H9 (cell line): ENCODE measurements at regions not wholly inside any gene's neighbourhood (a gene's known extent, or its start where the extent isn't known, plus 50 kb on each side); places are given as distances from the start of the nearest gene placed in this dataset.

ENCODE experiments used
- DNase-seq: peaks from one replicate; pipeline ENCODE4 v3.0.0-alpha.2; 2017
- H2AFZ ChIP-seq: one replicate; pipeline ENCODE4 v1.6.1; 2013; ENCODE audit warnings: mild to moderate bottlenecking, low read length, control low read depth, moderate library complexity
- H2AK5ac ChIP-seq: 2 replicates; pipeline ENCODE4 v1.6.1; 2013; ENCODE audit warnings: low read length, control low read depth, mixed read lengths; ENCODE audit not compliant: insufficient read length
- H2BK120ac ChIP-seq: one replicate; pipeline ENCODE4 v1.6.1; 2013; ENCODE audit warnings: low read depth, mild to moderate bottlenecking, low read length, control low read depth, inconsistent platforms; ENCODE audit not compliant: poor library complexity, severe bottlenecking
- H2BK12ac ChIP-seq: 2 replicates; pipeline ENCODE4 v1.6.1; 2013; ENCODE audit warnings: low read length, control low read depth, mixed read lengths, low read depth; ENCODE audit not compliant: insufficient read length
- H2BK15ac ChIP-seq: 2 replicates; pipeline ENCODE4 v1.6.1; 2013; ENCODE audit warnings: low read depth, low read length, control low read depth
- H2BK20ac ChIP-seq: one replicate; pipeline ENCODE4 v1.6.1; 2013; ENCODE audit warnings: low read depth, mild to moderate bottlenecking, low read length, control low read depth, inconsistent platforms; ENCODE audit not compliant: poor library complexity, severe bottlenecking
- H2BK5ac ChIP-seq: 2 replicates; pipeline ENCODE4 v1.6.1; 2013; ENCODE audit warnings: low read length, control low read depth, mixed read lengths; ENCODE audit not compliant: insufficient read length
- H3K14ac ChIP-seq: 2 replicates; pipeline ENCODE4 v1.6.1; 2013; ENCODE audit warnings: low read length, control low read depth; ENCODE audit not compliant: insufficient read depth
- H3K18ac ChIP-seq: 2 replicates; pipeline ENCODE4 v1.6.1; 2013; ENCODE audit warnings: low read depth, mild to moderate bottlenecking, mixed read lengths, low read length, control low read depth; ENCODE audit not compliant: insufficient read length
- H3K23ac ChIP-seq: 2 replicates; pipeline ENCODE4 v1.6.1; 2013; ENCODE audit warnings: low read length, control low read depth, mixed read lengths, low read depth; ENCODE audit not compliant: insufficient read length
- H3K23me2 ChIP-seq: 2 replicates; pipeline ENCODE4 v1.6.1; 2013; ENCODE audit warnings: low read depth, mild to moderate bottlenecking, mixed read lengths, low read length, control low read depth; ENCODE audit not compliant: insufficient read length, poor library complexity, severe bottlenecking
- H3K27ac ChIP-seq: 2 replicates; pipeline ENCODE4 v1.5.1; 2013; ENCODE audit warnings: low read length, control low read depth, mixed read lengths, low read depth; ENCODE audit not compliant: insufficient read length
- H3K27me3 ChIP-seq: 2 replicates; pipeline ENCODE4 v1.6.1; 2013; ENCODE audit warnings: low read length, control low read depth, inconsistent platforms; ENCODE audit not compliant: insufficient read depth
- H3K4ac ChIP-seq: 2 replicates; pipeline ENCODE4 v1.6.1; 2013; ENCODE audit warnings: low read depth, mild to moderate bottlenecking, control low read depth, inconsistent platforms, low read length, moderate library complexity
- H3K4me1 ChIP-seq: 2 replicates; pipeline ENCODE4 v1.6.1; 2013; ENCODE audit warnings: low read length, control low read depth, inconsistent platforms; ENCODE audit not compliant: insufficient read depth
- H3K4me2 ChIP-seq: 2 replicates; pipeline ENCODE4 v1.6.1; 2013; ENCODE audit warnings: low read length, control low read depth, mixed read lengths; ENCODE audit not compliant: insufficient read length, insufficient read depth
- H3K56ac ChIP-seq: 2 replicates; pipeline ENCODE4 v1.6.1; 2013; ENCODE audit warnings: low read depth, mild to moderate bottlenecking, mixed read lengths, low read length, control low read depth; ENCODE audit not compliant: insufficient read length
- H3K79me1 ChIP-seq: 2 replicates; pipeline ENCODE4 v1.6.1; 2013; ENCODE audit warnings: low read depth, mild to moderate bottlenecking, moderate library complexity, low read length, control low read depth, inconsistent platforms; ENCODE audit not compliant: insufficient read depth, poor library complexity, severe bottlenecking
- H3K79me2 ChIP-seq: 2 replicates; pipeline ENCODE4 v1.6.1; 2013; ENCODE audit warnings: low read length, control low read depth, inconsistent platforms; ENCODE audit not compliant: insufficient read depth
- H3K9ac ChIP-seq: 2 replicates; pipeline ENCODE4 v1.6.1; 2013; ENCODE audit warnings: low read length, control low read depth, mixed read lengths; ENCODE audit not compliant: insufficient read length; ENCODE audit errors: extremely low read depth
- H3K9me3 ChIP-seq: one replicate; pipeline ENCODE4 v1.6.1; 2013; ENCODE audit warnings: low read depth, low read length, inconsistent platforms; ENCODE audit not compliant: control insufficient read depth
- H3T11ph ChIP-seq: one replicate; pipeline ENCODE4 v1.6.1; 2013; ENCODE audit warnings: mild to moderate bottlenecking, low read length, control low read depth, inconsistent platforms
- H4K20me1 ChIP-seq: one replicate; pipeline ENCODE4 v1.6.1; 2013; ENCODE audit not compliant: control insufficient read depth, insufficient read length, insufficient read depth
- H4K5ac ChIP-seq: 2 replicates; pipeline ENCODE4 v1.6.1; 2013; ENCODE audit warnings: low read depth, mild to moderate bottlenecking, mixed read lengths, low read length, control low read depth; ENCODE audit not compliant: insufficient read length
- H4K8ac ChIP-seq: replicated peaks from 2 replicates; pipeline ENCODE4 v1.6.1; 2013; ENCODE audit warnings: low read length, control low read depth, mixed read lengths, low read depth; ENCODE audit not compliant: insufficient read length
- H4K91ac ChIP-seq: 2 replicates; pipeline ENCODE4 v1.6.1; 2013; ENCODE audit warnings: low read depth, mild to moderate bottlenecking, moderate library complexity, mixed read lengths, low read length, control low read depth; ENCODE audit not compliant: insufficient read length
- H3K27ac Mint-ChIP-seq, 3 experiments: 2 replicates in 2 of 3; 3 replicates in 1 of 3; pipeline ENCODE4 v1.8.0; 2020 to 2021; ENCODE audit warnings: mixed read lengths in 3 of 3, mild to moderate bottlenecking in 1 of 3, moderate library complexity in 1 of 3
- H3K27me3 Mint-ChIP-seq: 2 replicates; pipeline ENCODE4 v1.8.0; 2021; ENCODE audit warnings: low read depth, mild to moderate bottlenecking, moderate library complexity, mixed read lengths
- H3K36me3 Mint-ChIP-seq, 3 experiments: 2 replicates in 2 of 3; 3 replicates in 1 of 3; pipeline ENCODE4 v1.8.0; 2020 to 2021; ENCODE audit warnings: low read depth in 3 of 3, mixed read lengths in 3 of 3; ENCODE audit not compliant: insufficient read depth in 1 of 3
- H3K4me1 Mint-ChIP-seq, 2 experiments: 2 replicates each; pipeline ENCODE4 v1.8.0; 2020; ENCODE audit warnings: mixed read lengths in 2 of 2
- H3K4me3 Mint-ChIP-seq, 2 experiments: 2 replicates in 1 of 2; 3 replicates in 1 of 2; pipeline ENCODE4 v1.8.0; 2020 to 2021; ENCODE audit warnings: mild to moderate bottlenecking in 2 of 2, mixed read lengths in 2 of 2, moderate library complexity in 1 of 2
- H3K9me3 Mint-ChIP-seq, 2 experiments: 2 replicates in 1 of 2; 3 replicates in 1 of 2; pipeline ENCODE4 v1.8.0; 2020; ENCODE audit warnings: mild to moderate bottlenecking in 2 of 2, mixed read lengths in 2 of 2, moderate library complexity in 1 of 2
- WGBS: extraction: QIAGEN DNeasy Blood & Tissue Kit; methylation state at CpG from one replicate; pipeline ENCODE4 v1.1.7; 2013; ENCODE audit warnings: missing lambda C conversion rate, low lambda C conversion rate, mixed read lengths; ENCODE audit not compliant: insufficient read length; ENCODE audit errors: extremely low coverage; 5-methylcytosine and 5-hydroxymethylcytosine counted together
- TF ChIP-seq, protein P1 (sequence below): fragments of 200-600 bp; sonication (generic); conservative IDR thresholded peaks from 3 replicates; pipeline ENCODE4 v1.8.0; 2021; ENCODE audit warnings: antibody characterized with exemption, mild to moderate bottlenecking

- H4K20me1 ChIP-seq, result no peaks in the 10 kb centered on the region
- DNase-seq, result no peak
- H3K27me3 Mint-ChIP-seq, result no peaks in the 10 kb centered on the region; the same call in 1 of the 2 replicates
- no peak overlapping the region for H2BK15ac ChIP-seq
- no peak overlapping the region for H3K18ac ChIP-seq
- H3K9me3 Mint-ChIP-seq, result no peaks in the 10 kb centered on the region
- H3K4me2 ChIP-seq, result no peak overlapping the region
- no peaks in the 10 kb centered on the region; a peak in 1 of 4 replicates for H3K4me1 Mint-ChIP-seq
- H3K23ac ChIP-seq, result no peak overlapping the region
- H2BK20ac ChIP-seq, result no peak overlapping the region
- no peaks in the 10 kb centered on the region for H3K23me2 ChIP-seq
- no peaks in the 10 kb centered on the region for H3K36me3 Mint-ChIP-seq
- H4K91ac ChIP-seq, result no peak overlapping the region
- WGBS, result no CpG with 5 or more reads among the region's 1 CpG
- no peak overlapping the region for H2AK5ac ChIP-seq
- H2BK120ac ChIP-seq, result no peak overlapping the region
- H3K9ac ChIP-seq, result no peak overlapping the region
- H3K79me1 ChIP-seq, result no peaks in the 10 kb centered on the region
- no peak overlapping the region for H4K8ac ChIP-seq
- H3K4me3 Mint-ChIP-seq, result no peak overlapping the region
- no peak overlapping the region for H3K14ac ChIP-seq
- no peak overlapping the region for H2BK5ac ChIP-seq
- H3K27me3 ChIP-seq, result no peaks in the 10 kb centered on the region
- no peak overlapping the region for H4K5ac ChIP-seq
- H3K4ac ChIP-seq, result no peak overlapping the region
- H3K56ac ChIP-seq, result no peak overlapping the region
- TF ChIP-seq, protein P1, sequence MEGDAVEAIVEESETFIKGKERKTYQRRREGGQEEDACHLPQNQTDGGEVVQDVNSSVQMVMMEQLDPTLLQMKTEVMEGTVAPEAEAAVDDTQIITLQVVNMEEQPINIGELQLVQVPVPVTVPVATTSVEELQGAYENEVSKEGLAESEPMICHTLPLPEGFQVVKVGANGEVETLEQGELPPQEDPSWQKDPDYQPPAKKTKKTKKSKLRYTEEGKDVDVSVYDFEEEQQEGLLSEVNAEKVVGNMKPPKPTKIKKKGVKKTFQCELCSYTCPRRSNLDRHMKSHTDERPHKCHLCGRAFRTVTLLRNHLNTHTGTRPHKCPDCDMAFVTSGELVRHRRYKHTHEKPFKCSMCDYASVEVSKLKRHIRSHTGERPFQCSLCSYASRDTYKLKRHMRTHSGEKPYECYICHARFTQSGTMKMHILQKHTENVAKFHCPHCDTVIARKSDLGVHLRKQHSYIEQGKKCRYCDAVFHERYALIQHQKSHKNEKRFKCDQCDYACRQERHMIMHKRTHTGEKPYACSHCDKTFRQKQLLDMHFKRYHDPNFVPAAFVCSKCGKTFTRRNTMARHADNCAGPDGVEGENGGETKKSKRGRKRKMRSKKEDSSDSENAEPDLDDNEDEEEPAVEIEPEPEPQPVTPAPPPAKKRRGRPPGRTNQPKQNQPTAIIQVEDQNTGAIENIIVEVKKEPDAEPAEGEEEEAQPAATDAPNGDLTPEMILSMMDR, result no peak
- no peaks in the 10 kb centered on the region for H3K79me2 ChIP-seq
- H3K27ac Mint-ChIP-seq, result no peak overlapping the region; a peak in 1 of 7 replicates
- no peak overlapping the region for H2BK12ac ChIP-seq
- no peak overlapping the region for H3T11ph ChIP-seq
- H3K9me3 ChIP-seq, result no peaks in the 10 kb centered on the region
- no peaks in the 10 kb centered on the region for H3K4me1 ChIP-seq
- no peak overlapping the region for H3K27ac ChIP-seq
- no peak overlapping the region for H2AFZ ChIP-seq
These were observed 515.1 kb downstream of the RPL10L start for GRCh38 chr14:46136456-46136855.
